GM04504 (cell line): ENCODE measurements at regions not wholly inside any gene's neighbourhood (a gene's known extent, or its start where the extent isn't known, plus 50 kb on each side); places are given as distances from the start of the nearest gene placed in this dataset.

Experiments used
- DNase-seq: peaks from one replicate; pipeline ENCODE4 v3.0.0-alpha.2; 2012; ENCODE audit warnings: low read depth

DNA sequence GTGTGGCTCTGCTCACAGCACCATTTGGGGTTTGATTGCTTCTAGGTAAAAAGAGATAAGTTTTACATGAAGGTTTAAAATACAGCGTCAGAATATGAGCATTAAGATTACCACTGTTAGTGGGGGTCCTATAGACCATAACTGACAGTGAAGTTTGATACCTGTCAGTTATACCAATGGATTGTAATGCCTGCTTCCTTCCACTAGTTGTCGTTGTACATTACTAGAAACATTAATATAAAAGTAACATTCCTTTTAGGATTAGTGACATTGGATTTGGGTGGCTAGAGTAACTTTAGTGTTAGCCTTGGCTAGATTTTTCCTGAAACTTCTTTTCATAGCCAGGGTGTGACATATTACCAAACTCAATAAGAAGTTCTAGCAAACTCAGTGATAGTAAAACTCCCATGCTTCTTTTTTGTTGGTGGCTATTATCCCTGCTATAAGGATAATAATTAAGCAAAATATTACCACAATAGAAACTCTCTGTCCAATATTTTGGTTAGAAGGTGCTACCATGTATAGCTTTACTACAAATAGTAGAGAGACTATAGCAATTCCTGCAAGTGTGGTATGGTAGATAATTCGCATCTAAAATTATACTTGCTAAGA lies 57.1 kb downstream of the FAM181B start:
- no peak for DNase-seq

DNA sequence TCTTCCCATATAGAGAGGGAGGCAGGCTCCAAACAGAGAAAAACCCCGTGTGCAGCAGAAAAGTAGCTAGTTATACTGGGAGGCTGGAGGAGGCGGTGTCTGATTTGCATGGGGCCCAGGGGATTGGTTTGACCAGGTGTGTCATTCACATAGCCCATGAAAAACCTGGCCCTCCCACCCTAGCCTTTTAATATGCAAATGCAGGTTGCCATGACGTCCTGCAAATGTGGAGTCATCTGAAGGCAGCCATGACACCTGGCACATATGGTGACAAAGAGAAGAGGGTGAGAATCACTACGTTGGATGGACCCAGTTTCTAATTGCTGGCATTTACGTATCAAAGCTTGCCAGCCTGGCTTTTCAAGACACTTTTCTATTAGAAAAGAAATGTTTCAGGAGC lies 57.8 kb downstream of the FAM181B start:
- no peak for DNase-seq

DNA sequence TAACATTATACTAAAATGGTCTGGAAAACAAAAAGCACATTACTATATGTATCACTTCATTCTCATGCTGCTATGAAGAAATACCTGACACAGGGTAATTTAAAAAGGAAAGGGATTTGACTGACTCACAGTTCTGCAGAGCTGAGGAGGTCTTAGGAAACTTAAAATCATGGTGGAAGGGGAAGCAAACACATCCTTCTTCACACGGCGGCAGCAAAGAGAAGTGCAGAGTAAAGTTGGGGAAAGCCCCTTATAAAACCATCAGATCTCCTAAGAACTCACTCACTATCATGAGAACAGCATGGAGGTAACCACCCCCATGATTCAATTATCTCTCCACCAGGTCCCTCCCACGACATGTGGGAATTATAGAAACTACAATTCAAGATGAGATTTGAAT lies 60.0 kb downstream of the FAM181B start:
- DNase-seq: no peak

DNA sequence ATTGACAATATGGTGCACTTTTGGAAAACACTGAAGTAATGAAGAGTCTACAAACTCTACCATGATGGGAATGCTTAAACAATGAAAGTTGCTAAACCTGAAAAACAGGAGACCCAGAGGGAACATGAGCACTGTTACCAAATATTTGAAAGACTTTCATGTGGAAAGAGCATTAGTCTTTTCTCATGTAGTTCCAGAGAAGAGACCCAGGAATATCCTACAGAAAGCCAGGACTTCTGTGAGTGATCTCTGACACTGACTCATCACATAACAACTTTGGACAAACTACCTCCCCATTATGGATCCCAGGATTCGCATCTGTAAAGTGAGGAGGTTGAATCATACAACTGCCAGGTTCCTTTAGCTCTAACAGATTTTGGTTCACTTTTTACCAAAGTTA lies 62.2 kb downstream of the FAM181B start:
- no peak for DNase-seq

DNA sequence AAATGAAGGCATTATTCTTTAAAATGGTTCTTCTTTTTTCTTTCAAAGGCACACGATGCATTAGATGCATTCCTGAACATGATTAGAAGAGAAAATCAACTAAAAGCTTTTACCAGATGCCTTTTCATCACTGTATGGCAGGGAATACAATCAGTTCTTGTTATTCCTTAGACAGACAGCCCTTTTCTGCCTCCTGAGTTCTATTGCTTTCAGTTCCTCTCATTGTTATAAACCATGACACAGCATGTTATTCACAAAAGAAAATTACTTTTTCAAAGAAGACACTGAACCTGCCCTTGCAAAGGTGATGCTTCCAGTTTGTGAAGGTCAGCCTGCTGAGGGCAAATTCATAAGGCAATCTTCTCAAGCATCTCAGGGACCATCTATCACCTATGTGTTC lies 70.1 kb downstream of the FAM181B start:
- DNase-seq: no peak

DNA sequence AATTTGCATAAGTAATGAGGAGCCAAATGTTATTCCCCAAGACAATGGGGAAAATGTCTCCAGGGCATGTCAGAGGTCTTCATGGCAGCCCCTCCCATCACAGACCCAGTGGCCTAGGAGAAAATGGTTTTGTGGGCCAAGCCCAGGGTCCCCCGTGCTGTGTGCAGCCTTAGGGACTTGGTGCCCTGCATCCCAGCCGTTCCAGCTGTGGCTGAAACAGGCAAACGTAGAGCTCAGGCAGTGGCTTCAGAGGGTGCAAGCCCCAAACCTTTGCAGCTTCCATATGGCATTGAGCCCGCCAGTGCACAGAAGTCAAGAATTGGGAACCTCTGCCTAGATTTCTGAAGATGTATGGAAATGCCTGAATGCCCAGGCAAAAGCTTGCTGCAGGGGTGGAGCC lies 79.9 kb downstream of the FAM181B start:
- no peak for DNase-seq

DNA sequence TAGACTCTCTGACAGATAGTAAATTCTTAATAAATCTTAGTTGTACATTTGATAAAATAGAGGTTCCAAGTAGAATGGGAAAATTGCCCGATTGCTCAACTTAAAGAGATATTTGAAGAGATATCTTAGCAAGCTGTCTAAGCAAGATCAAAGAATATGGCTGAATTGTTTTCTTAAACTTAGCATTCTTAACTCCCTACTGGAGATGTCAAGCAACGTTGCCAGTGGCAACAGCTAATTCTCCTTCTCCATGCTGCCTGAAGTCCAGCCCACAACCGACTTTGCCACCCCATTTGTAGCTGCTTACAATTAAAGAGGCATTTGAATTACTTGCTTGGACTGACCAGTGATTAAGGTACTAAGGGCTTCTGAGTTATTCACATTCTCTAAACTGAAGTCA lies 94.4 kb downstream of the FAM181B start:
- no peak for DNase-seq

DNA sequence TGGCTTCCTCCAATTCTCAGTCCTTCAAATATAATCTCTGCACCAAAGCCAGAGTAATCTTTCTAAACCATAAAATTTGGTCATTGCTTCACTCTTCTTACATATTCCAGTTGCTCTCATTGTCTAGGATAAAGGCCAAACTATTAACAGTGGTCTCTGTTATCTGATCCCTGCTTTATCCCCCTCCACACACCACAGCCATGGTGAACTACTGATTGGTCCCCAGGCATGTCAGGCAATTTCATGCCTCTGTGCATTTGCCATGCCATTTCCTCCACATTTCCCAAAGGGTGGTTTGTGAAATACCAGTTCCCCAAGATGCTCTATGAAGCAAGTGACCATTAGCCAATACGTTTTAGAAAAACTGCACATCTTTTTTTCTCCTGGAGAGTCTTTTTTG lies 97.0 kb downstream of the FAM181B start:
- no peak for DNase-seq

DNA sequence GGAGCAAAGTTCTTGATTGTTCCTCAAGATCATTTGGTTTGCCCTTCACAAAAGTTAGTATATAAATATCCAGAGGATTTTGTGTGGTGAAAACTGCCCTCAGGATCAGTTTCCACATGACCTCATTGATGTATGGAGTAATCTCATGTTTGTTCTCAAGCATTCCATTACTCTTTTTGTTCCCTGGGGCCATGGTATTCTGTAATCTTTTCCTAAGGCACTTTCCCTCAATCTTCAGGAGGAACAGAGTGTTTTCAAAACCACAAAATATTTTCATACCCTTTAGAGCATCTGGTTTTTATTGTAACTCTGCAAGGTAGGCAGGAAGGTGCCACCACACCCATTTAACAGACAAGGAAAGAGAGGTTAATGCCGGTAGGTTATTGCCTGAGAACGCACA lies 99.6 kb downstream of the FAM181B start:
- no peak for DNase-seq

DNA sequence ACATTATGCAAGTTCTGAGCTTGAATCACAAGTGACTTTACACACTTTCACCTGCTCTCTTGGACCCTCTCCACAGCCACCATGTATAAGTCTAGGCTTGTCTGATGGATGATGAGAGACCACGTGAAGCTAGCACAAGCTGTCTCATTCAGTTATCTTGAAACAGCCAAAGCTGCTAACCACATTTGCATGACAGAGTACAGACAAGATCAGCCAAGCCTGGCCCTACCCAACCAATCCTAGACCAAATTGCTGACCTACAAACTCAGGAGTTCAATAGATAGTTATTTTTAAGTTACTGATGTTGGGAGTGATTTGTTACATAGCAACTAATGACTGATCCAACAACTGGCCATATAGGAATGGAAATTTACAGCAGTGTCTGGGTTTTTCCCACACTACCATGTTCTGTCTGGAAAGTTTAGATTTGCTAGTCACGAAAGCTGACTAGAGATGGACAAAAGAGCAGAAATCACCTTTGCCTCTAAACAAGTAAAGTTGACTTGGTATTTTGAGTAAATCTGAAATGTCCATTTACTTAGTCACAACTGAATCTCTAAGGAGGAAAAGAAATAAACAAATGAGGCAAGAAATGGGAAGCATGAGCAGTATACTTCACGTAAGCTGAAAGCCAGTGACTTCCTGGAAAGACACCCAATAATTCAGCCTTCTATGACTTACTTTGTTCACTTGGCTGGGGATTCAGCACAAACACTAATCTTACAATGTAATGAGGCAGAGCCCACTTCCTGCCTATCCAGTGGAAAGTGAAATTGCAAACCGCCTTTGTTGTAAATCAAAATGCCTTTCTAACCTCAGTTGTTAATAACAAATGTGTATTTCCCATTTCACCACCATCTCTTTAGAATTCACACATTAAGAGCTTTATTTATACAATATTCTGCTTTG lies 101.7 kb downstream of the FAM181B start:
- DNase-seq: no peak

DNA sequence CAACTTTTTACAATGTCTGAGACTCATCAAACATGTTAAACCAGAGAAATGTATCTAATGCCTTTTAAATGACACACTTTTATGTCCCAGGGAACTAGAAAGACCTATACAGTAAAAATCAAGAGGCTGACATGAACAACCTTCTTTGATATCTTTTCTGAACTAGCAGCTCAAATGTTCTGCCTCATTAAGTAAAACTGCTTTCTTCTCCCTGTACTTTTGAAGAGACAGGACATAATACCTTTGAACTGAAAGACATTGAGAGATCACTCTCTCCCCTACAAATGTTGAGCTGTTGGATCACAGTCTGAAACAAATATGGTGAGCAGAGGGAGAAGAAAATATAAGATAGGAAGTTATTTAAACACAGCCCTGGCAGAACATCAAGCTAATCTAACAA lies 123.0 kb downstream of the FAM181B start:
- no peak for DNase-seq

DNA sequence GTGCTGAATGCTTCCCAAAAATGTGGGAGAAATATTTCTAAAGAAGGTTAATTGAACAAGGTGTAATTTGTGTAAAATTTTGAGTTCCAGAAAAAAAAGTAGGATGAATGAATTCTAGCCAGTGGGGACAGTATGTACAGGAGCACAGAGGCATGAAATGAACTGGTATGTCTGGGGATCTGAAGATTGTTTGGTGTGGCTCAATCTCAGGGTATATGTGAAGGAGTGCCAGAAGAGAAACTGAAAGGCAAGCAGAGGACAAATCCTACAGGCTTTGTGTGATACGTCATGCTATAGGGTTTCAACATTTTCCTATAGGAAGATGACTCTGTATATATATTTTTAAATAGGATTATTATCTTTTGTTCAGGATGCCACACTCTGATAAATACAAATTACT lies 126.9 kb downstream of the FAM181B start:
- DNase-seq: no peak

DNA sequence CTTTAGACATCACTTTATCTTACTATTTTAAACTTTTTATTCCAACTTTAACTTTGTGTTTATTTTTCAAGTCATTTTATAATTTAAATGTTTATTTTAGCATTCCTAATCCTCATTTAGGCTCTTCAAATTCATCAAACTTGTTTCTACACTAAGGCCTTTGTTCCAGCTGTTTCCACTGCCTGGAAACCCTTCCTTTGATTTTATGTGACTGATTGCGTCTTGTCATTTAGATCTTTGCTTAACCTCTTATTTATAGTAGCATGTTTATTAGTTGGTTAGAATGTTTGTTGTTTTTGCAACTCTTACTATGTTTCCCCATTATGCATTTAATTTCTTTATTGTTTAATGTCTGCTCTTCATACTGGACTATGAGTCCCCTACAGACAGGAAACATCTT lies 132.0 kb downstream of the FAM181B start:
- no peak for DNase-seq

DNA sequence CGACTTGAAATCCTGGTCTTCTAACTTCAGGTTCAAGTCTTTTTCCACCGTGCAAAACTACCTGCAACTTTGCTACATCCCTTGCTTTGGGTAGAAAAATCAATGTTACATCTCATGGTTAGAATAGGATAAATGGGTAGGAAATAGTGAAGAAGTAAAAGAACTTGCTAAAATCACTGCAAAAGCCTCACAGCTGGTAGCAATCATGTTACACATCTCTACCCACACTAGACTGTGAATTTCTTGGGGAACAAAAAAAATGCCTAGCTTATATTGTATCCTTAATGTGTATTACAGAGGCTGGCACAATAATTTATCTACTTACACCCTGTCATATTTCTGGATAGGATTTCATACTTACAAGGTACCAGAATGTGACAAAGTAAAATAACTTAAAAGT lies 133.8 kb downstream of the FAM181B start:
- no peak for DNase-seq

DNA sequence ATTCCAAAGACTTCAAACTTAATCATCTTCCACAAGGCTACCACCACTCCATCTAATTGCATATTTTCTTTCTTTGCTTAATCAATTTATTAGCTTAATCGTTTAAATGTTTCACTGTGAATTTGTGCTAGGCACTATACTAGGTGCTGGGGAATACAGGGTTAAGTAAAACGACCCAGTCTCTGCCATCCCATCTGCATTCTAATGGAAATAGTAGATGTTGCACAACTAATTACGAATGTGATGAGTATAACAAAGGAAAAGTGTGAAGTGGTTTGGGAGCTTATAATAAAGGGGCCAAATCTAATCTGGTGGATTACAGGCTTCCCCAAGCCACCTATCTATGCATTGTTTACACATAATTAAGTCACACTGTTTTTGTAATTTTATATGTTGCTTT lies 147.1 kb downstream of the FAM181B start:
- DNase-seq: no peak

DNA sequence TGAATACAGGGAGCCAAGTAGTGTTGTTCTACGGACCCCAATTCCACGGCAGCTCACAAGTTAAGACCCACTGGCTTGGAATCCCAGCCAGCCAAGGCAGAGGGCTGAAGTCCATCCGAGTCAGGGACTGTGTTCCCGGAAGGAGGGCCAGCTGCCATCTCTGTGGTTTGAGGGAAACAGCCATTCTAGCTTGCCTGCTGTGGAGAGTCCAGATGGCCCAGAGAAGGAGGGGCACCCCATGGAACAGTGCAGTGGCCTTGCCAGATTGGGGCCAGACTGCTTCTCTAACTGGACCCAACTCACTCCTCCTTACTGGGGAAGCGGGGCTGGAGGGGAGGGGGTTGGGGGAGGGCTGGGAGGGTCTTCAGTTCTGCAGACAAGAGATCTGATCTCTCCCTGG lies 156.4 kb downstream of the FAM181B start:
- DNase-seq: no peak

DNA sequence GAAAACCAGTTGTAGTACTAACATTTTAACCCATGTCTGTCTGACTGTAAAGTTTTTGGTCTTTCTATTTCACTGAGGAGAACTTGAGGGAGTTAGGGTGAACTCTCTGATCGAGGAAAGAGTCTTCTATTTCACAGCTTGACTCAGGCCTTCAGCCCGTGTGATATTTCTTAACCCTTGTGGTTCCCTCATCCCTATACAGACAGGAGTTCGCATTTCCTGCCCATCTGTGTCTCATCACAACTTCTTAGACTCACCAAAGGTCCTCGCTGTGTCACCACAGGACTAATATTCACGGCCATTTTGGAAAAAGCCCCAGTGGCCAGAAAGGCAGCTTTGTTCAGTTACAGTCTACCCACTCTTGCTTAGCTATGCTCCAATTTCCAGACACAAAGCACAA lies 172.8 kb downstream of the FAM181B start:
- no peak for DNase-seq

DNA sequence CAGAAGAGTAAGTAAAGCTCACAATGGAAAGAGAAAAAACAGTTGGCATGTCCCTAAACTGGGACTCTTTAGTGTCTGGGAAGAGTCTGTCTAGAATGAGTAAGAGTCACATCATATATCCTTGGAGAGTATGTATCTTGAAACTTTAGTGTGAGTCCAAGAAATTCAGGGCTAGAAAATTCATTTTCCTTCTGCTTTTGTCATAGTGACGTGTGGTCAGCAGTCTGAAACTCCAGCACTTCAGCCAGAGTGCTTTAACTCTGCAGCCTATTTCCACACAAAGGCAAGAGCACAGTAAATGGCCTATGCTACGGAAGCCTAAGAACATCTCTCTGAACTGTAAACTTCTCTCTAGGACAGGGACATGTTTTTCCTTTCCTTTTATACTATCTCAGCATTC lies 174.1 kb downstream of the FAM181B start:
- DNase-seq: no peak

DNA sequence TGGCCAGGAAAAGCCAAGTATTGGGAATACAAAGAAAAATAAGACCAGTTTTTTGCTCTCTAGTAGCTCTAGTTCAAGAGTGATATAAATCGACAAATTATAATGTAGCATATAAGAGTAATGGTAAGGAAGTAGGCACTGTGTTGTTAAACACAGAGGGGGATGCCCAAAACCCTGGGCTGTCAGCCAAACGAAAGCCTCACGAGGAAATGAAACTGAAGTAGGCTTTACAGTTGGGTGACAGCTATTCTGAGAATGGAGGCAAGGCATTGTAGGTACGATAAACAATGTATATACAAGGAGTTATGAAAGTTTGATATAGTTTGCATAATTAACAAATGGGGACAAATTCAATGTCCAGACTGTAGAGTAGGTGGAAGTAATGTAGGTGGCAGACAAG lies 176.4 kb downstream of the FAM181B start:
- no peak for DNase-seq

DNA sequence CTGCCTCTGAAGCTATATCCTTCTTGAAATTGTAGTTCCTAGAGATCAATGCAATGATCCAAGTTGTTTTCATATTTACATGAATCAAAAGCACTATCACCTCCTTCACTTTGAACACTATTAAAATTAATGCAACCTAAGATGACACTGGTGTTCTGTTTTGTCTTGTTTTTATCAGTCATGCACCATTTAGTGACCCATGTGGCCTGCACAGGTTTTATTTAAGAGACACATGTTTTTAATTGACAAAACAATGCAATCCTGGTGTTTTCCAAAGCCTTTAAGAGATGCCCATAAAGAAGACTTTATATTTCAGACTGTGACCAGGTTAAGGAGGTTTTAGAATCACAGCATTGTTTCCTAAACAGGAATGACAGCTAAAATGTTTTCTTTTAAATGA lies 177.5 kb downstream of the FAM181B start:
- no peak for DNase-seq

DNA sequence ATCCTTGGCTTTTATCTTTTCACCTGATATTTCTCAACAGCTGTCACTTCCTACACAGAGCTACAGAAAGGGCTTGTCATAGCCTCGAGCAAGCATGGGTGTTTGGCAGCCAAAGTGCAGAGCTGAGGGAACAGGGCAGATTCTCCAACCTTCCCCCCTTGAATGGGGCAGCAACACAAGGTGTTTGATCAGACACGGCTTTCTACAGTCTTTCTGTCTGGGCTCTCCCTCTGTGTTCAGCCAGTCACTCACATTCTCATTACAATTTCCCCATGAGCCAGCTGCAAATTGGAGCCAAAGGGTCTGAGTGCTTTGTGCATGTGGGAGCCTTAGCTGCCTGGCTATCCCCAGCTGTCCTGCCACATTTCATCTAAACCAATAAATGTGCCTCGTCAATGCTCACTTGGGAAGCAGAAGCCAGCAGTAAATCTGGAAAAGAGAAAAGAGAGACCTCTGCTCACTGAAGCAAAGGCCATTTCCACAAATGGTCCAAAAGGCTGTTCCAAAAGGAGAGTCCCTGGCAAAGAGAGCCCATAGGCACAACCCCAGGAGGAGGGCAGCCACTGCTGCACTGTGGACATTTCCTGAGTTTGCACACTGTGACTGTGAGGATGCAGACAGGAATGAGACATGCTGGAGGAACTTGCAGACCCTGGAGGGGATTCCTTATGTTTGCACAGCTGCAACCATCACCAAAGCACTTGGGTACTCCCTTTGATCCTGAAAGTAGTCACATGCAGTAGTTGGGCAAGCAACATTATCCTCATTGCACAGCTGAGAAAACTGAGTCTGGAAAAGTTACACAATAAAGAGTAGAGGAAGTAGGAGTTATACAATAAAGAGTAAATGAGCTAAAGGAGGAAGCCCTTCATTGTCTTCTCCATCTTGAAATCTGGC lies 186.8 kb downstream of the FAM181B start:
- DNase-seq: no peak

DNA sequence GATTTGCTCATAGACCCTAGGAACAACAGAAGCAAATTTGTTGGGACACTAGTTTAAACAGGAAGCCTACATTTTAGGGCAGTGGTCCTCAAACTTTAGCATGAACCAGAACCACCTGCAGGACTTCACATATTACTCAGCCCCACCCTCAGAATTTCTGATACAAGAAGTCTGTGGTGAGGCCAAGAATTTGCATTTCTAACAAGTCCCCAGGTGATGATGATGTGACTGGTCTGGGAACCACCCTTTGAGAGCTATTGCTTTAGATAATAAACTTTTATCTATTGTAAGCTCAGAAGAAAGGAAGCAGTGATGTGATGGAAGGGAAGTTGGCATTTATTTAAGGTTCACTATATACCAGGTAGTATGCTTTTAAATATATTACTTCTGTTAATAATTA lies 194.0 kb downstream of the FAM181B start:
- DNase-seq: no peak

DNA sequence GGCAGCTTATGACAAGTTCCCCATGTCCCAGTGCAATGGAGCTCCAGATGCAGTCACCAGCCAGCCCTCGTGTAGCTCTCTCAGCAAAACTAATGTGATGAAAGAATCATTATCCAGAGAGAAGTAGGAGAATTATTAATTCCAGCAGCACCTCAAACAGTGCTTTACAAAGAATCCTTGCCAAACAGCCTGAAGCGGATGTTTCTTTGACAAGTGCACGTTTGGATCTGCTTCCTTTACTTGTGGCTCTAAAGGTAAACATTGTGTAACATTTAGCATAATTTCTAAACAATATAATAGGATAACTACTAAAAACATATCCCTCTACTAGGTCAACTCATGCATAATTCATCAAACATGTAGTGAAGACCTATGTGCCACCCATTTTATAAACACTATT lies 197.0 kb downstream of the FAM181B start:
- no peak for DNase-seq
